ENCODE measurements at regions not wholly inside any gene's neighbourhood (a gene's known extent, or its start where the extent isn't known, plus 50 kb on each side); places are given as distances from the start of the nearest gene placed in this dataset.

DNA sequence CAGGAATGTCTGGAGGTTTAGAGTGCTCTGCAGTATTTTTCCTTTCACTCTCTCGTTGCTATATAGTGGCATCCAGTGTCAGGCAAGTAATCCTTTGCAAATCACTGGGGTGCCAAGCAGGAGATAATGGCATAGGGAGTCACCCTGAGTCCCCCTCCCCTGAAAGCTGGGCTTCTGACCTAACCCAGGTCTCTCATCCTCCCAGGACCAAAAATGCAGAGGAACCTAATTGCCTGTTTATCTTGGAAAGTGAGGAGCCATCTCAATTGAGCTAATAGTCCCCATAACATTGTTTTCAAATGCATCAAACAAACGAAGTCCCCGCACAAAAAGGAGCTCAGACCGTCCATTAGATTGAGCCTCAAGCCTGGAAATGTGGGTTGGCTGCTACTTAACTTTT is 368.0 kb upstream of the IRX2 start:
- FAIRE-seq (no peak), DNase-seq (no peak), ATAC-seq (no peak)
- Histone ChIP-seq H3K27ac (no peak overlapping the region), H3K27me3 (peaks cover 0 to 34% (median 4%) of the 10 kb centered on the region in 4 donors), H3K9me3 (no peaks in the 10 kb centered on the region), H3K4me1 (no peaks in the 10 kb centered on the region), H3K4me3 (no peak overlapping the region), H3K36me3 (no peaks in the 10 kb centered on the region)
- intact Hi-C loops (cut with DNase I): no loop called here
- TF ChIP-seq CTCF (IDR thresholded peaks at IDR 0.05): no peak
- WGBS, 2 donors: 7 to 9% methylated on average over 4 of the region's 4 CpGs

GRCh38 chr5:3118340-3118739 is 366.9 kb upstream of the IRX2 start:
- WGBS, 2 donors: 19 to 25% methylated on average over 15 of the region's 15 CpGs
- Histone ChIP-seq H3K27me3 (peaks cover 0 to 31% (median 4%) of the 10 kb centered on the region in 4 donors), H3K4me1 (no peaks in the 10 kb centered on the region), H3K36me3 (no peaks in the 10 kb centered on the region), H3K9me3 (no peaks in the 10 kb centered on the region), H3K27ac (no peak overlapping the region), H3K4me3 (no peak overlapping the region)
- no peak for TF ChIP-seq CTCF (IDR thresholded peaks at IDR 0.05)
- FAIRE-seq: no peak
- DNase-seq: no peak
- no peak for ATAC-seq
- intact Hi-C loops (cut with DNase I): no loop called here

GRCh38 chr5:3116366-3116765 is 364.9 kb upstream of the IRX2 start:
- intact Hi-C loops (cut with DNase I): no loop called here
- Histone ChIP-seq H3K36me3 (no peaks in the 10 kb centered on the region), H3K27me3 (peaks cover 0 to 29% (median under 1%) of the 10 kb centered on the region in 4 donors), H3K4me1 (no peaks in the 10 kb centered on the region), H3K27ac (no peak overlapping the region), H3K9me3 (no peaks in the 10 kb centered on the region), H3K4me3 (no peak overlapping the region)
- no peak for FAIRE-seq
- 5% methylated on average over 23 of the region's 23 CpGs for WGBS, 2 donors
- no peak for ATAC-seq
- no peak for TF ChIP-seq CTCF (IDR thresholded peaks at IDR 0.05)
- no peak for DNase-seq

GRCh38 chr5:3114467-3114866 is 363.0 kb upstream of the IRX2 start:
- intact Hi-C loops (cut with DNase I): no loop called here
- no peak for FAIRE-seq
- ATAC-seq: no peak

DNA sequence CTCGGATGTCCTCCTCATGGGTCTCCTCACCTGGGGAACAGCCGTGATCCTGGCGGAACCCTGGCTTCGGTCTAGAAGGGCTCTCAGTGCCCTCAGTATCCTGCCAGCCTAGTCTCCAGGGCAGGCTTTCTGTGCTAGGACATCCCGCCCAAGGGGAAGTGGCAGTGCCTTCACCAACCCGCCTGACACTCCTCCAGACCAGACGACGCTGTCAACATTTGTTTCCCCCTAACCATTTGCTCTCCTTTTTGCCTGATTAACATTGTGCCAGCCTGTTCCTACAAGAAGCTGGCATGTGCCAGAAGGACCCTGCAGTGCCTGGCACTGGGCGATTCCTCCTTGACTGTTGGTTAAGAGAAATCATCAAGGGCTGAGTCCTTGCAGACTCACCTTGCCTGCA is 358.9 kb upstream of the IRX2 start:
- no peak for ATAC-seq
- Histone ChIP-seq H3K9me3 (no peaks in the 10 kb centered on the region), H3K27me3 (peaks cover 0 to 7% (median 0%) of the 10 kb centered on the region in 4 donors), H3K4me3 (no peak overlapping the region), H3K36me3 (no peaks in the 10 kb centered on the region), H3K27ac (no peak overlapping the region), H3K4me1 (no peaks in the 10 kb centered on the region)
- intact Hi-C loops (cut with DNase I): no loop called here
- WGBS, 2 donors: 56 to 63% methylated on average over 9 of the region's 9 CpGs
- no peak for DNase-seq
- TF ChIP-seq CTCF (IDR thresholded peaks at IDR 0.05): no peak
- FAIRE-seq: no peak

More at GRCh38 chr5:3114467-3114866, 363.0 kb upstream of the IRX2 start:
- H3K9me3 ChIP-seq: no peaks in the 10 kb centered on the region
- no peaks in the 10 kb centered on the region for H3K4me1 ChIP-seq
- TF ChIP-seq CTCF (IDR thresholded peaks at IDR 0.05): no peak
- H3K36me3 ChIP-seq: no peaks in the 10 kb centered on the region
- H3K4me3 ChIP-seq: no peak overlapping the region
- DNase-seq: no peak
- H3K27me3 ChIP-seq: peaks cover 0 to 24% (median 0%) of the 10 kb centered on the region in 4 donors
- 80 to 82% methylated on average over 14 of the region's 14 CpGs for WGBS, 2 donors
- no peak overlapping the region for H3K27ac ChIP-seq

Measured in pancreas (tissue), 10 donors.